Right lobe of liver (tissue), 4 donors: ENCODE measurements at regions not wholly inside any gene's neighbourhood (a gene's known extent, or its start where the extent isn't known, plus 50 kb on each side); places are given as distances from the start of the nearest gene placed in this dataset.

ENCODE experiments used
- CTCF ChIP-seq, 4 donors: fragments of 200-600 bp in 3 of 4; fragments of 450-650 bp in 1 of 4; IDR thresholded peaks; one replicate each; pipeline versions ENCODE4 v1.5.1 to v1.8.0; 2016 to 2022; ENCODE audit warnings: antibody characterized with exemption in 4 of 4, mild to moderate bottlenecking in 2 of 4
- POLR2A ChIP-seq: fragments of 450-650 bp; IDR thresholded peaks from one replicate; pipeline ENCODE4 v1.6.1; 2017; ENCODE audit warnings: antibody characterized with exemption, mild to moderate bottlenecking
- donor health status: DM: no; HTN: no; CAD: no.
- donor health status: DM: no; HTN: no; CAD: no.
- donor health status: DM: no; HTN: yes; CAD: no.

DNA sequence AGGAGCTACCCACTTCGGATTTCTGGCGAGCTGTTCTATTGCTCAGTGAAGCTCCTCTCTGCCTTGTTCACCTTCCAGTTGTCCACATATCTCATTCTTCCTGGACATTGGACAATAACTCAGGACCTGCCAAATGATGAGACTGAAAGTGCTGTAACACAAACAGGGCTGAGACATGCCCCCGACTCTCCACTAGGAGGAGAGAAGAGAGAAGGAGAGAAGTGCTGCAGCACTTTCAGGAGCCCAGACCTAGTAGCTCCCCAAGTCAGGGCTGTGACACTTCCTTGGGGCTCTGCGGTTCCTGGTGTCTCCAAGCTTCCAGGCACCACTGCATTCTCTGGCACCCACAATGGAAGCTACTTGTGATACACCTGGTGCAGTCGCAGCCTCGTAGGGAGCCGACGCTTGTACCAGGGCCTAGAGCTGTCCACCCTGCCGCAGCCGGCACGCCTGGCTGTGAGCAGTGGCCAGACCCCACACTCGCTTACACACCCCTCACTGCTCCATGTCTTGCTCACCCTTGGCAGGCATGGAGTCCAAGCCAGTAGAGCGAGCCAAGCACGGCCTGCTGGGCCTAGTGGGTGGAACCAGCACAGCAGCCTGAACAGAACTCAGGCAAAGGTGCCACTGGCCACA is 234.9 kb downstream of the TECRL start:
- no peak for TF ChIP-seq CTCF (IDR thresholded peaks at IDR 0.05)
- TF ChIP-seq POLR2A: no peak
